ENCODE measurements at regions not wholly inside any gene's neighbourhood (a gene's known extent, or its start where the extent isn't known, plus 50 kb on each side); places are given as distances from the start of the nearest gene placed in this dataset.

GRCh38 chr14:39491134-39491571 is 58.9 kb upstream of the FBXO33 start:
- no peaks in the 10 kb centered on the region for H3K27me3 ChIP-seq
- no peak overlapping the region for H3K4me3 ChIP-seq (replicated peaks in 1 of 3)
- H3K4me1 ChIP-seq = peaks cover 0 to 8% of the 10 kb centered on the region in 2 donors
- no peaks in the 10 kb centered on the region for H3K36me3 ChIP-seq
- 2 to 7% methylated on average over 3 of the region's 3 CpGs for WGBS, 2 donors
- intact Hi-C loops (cut with DNase I) = no loop called here
- TF ChIP-seq POLR2A (IDR thresholded peaks at IDR 0.05) (no peak), CTCF (IDR thresholded peaks at IDR 0.05) (peak; percentile 14 to 63 (median 50))
- DNase-seq = peak; percentile 18 to 28
- peak overlapping the region in 1 of 3 donors; percentile 52 for H3K27ac ChIP-seq
- H3K9me3 ChIP-seq = no peaks in the 10 kb centered on the region

GRCh38 chr14:39488600-39488999 is 56.4 kb upstream of the FBXO33 start:
- no peak overlapping the region for H3K27ac ChIP-seq
- no peaks in the 10 kb centered on the region for H3K9me3 ChIP-seq
- DNase-seq = no peak
- no peak overlapping the region for H3K4me3 ChIP-seq (replicated peaks in 1 of 3)
- H3K36me3 ChIP-seq = no peaks in the 10 kb centered on the region
- intact Hi-C loops (cut with DNase I) = no loop called here
- no peaks in the 10 kb centered on the region for H3K27me3 ChIP-seq
- TF ChIP-seq POLR2A (IDR thresholded peaks at IDR 0.05) = no peak
- TF ChIP-seq CTCF (IDR thresholded peaks at IDR 0.05) = no peak
- 46 to 64% methylated on average over 1 of the region's 1 CpG for WGBS, 2 donors
- peaks cover 0 to 8% of the 10 kb centered on the region in 2 donors for H3K4me1 ChIP-seq

- Histone ChIP-seq H3K4me1 (no peaks in the 10 kb centered on the region), H3K4me3 (replicated peaks in 1 of 3) (no peak overlapping the region), H3K27ac (no peak overlapping the region), H3K9me3 (no peaks in the 10 kb centered on the region), H3K36me3 (no peaks in the 10 kb centered on the region), H3K27me3 (no peaks in the 10 kb centered on the region)
- TF ChIP-seq POLR2A (IDR thresholded peaks at IDR 0.05) (no peak), CTCF (IDR thresholded peaks at IDR 0.05) (no peak)
- DNase-seq = no peak
- intact Hi-C loops (cut with DNase I) = no loop called here
- 92 to 100% methylated on average over 1 of the region's 1 CpG for WGBS, 2 donors
These were observed 51.4 kb upstream of the FBXO33 start for GRCh38 chr14:39483682-39484081.
